Upper lobe of left lung (tissue), 6 donors: ENCODE measurements at regions not wholly inside any gene's neighbourhood (a gene's known extent, or its start where the extent isn't known, plus 50 kb on each side); places are given as distances from the start of the nearest gene placed in this dataset.

Experiments
- ATAC-seq, 2 donors: fragments of 200-7000 bp; cut with Tn5 transposase; one replicate each; pipeline ENCODE4 v1.9.1; 2022; ENCODE audit warnings: mild to moderate bottlenecking in 2 of 2, moderate library complexity in 2 of 2; ENCODE audit not compliant: low FRiP score in 2 of 2
- DNase-seq, 2 donors: peaks; one replicate each; pipeline ENCODE4 v3.0.0-alpha.2; 2019 to 2020
- H3K27ac ChIP-seq, 4 donors: fragments of 200-600 bp; sonication (generic); one replicate each; pipeline ENCODE4 v1.5.1; 2016 to 2019
- H3K27me3 ChIP-seq, 4 donors: fragments of 200-600 bp; sonication (generic); one replicate each; pipeline ENCODE4 v1.5.1; 2017 to 2019
- H3K36me3 ChIP-seq, 4 donors: fragments of 200-600 bp; sonication (generic); one replicate each; pipeline ENCODE4 v1.5.1; 2016 to 2019
- H3K4me1 ChIP-seq, 4 donors: fragments of 200-600 bp; sonication (generic); one replicate each; pipeline ENCODE4 v1.5.1; 2018 to 2019
- H3K4me3 ChIP-seq, 4 donors: fragments of 200-600 bp; sonication (generic); one replicate each; pipeline ENCODE4 v1.5.1; 2017 to 2019; ENCODE audit warnings: mild to moderate bottlenecking in 2 of 4, moderate library complexity in 1 of 4
- H3K9me3 ChIP-seq, 4 donors: fragments of 200-600 bp; sonication (generic); one replicate each; pipeline ENCODE4 v1.5.1; 2018 to 2019
- CTCF ChIP-seq, 6 experiments: fragments of 450-650 bp in 4 of 6; fragments of 200-600 bp in 2 of 6; sonication (generic) in 2 of 6; IDR thresholded peaks; one replicate each; pipeline ENCODE4 v1.5.1; 2016 to 2019; ENCODE audit warnings: antibody characterized with exemption in 6 of 6
- EP300 ChIP-seq, 4 donors: sonication (generic); formaldehyde crosslinking; IDR thresholded peaks; one replicate each; pipeline ENCODE4 v1.5.1; 2017; ENCODE audit warnings: antibody characterized with exemption in 4 of 4, control low read depth in 2 of 4
- POLR2A ChIP-seq, 4 donors: fragments of 450-650 bp; IDR thresholded peaks; one replicate each; pipeline ENCODE4 v1.5.1; 2016 to 2017; ENCODE audit warnings: antibody characterized with exemption in 4 of 4, mild to moderate bottlenecking in 2 of 4
- POLR2AphosphoS5 ChIP-seq, 2 donors: sonication (generic); formaldehyde crosslinking; IDR thresholded peaks; one replicate each; pipeline ENCODE4 v1.5.1; 2017; ENCODE audit warnings: antibody characterized with exemption in 2 of 2
- WGBS, 2 donors: methylation state at CpG; one replicate each; pipeline ENCODE4 v1.1.5; 2017 to 2018; 5-methylcytosine and 5-hydroxymethylcytosine counted together
- donor health status: DM: no; HTN: no; CAD: no; lungs with moderate emphysema.
- donor health status: DM: no; HTN: yes; CAD: no; lungs with severe emphysema.

- no peaks in the 10 kb centered on the region for H3K9me3 ChIP-seq
- TF ChIP-seq EP300 (IDR thresholded peaks at IDR 0.05) (no peak), POLR2AphosphoS5 (IDR thresholded peaks at IDR 0.05) (no peak), CTCF (IDR thresholded peaks at IDR 0.05) (no peak), POLR2A (IDR thresholded peaks at IDR 0.05) (no peak)
- WGBS, 2 donors = 74 to 81% methylated on average over 5 of the region's 5 CpGs
- H3K4me3 ChIP-seq = no peak overlapping the region
- no peaks in the 10 kb centered on the region for H3K27me3 ChIP-seq
- DNase-seq (no peak), ATAC-seq (no peak)
- no peaks in the 10 kb centered on the region for H3K4me1 ChIP-seq
- no peak overlapping the region for H3K27ac ChIP-seq
- H3K36me3 ChIP-seq = no peaks in the 10 kb centered on the region
These were observed 98.8 kb upstream of the PDE3A start for GRCh38 chr12:20269337-20270067.

DNA sequence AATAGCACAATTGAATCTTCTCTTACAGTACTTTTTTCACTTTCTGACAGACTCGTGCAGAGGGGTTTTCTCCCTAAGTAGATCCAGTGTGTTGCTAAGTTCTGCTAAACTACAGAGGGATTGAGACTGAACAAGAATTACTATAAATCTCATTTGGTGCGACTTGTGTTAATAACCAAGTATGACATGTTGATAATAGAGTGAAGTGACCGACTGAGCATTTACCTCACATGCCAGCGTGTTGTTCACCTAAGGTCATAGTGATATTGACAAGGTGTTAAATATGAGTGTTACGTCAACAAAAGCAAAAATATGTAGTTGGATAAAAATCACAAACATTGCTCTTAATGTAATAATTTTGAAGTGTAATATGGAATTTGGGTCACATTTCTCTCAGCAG, 97.8 kb upstream of the PDE3A start:
- no peak for DNase-seq
- no peaks in the 10 kb centered on the region for H3K4me1 ChIP-seq
- WGBS, 2 donors = 48 to 62% methylated on average over 5 of the region's 5 CpGs
- no peaks in the 10 kb centered on the region for H3K36me3 ChIP-seq
- no peaks in the 10 kb centered on the region for H3K9me3 ChIP-seq
- ATAC-seq = no peak
- no peak overlapping the region for H3K4me3 ChIP-seq
- H3K27ac ChIP-seq = no peak overlapping the region
- TF ChIP-seq CTCF (IDR thresholded peaks at IDR 0.05) = no peak
- TF ChIP-seq POLR2A (IDR thresholded peaks at IDR 0.05) = no peak
- TF ChIP-seq POLR2AphosphoS5 (IDR thresholded peaks at IDR 0.05) = no peak
- no peak for TF ChIP-seq EP300 (IDR thresholded peaks at IDR 0.05)
- no peaks in the 10 kb centered on the region for H3K27me3 ChIP-seq

GRCh38 chr12:20272161-20272560, 96.2 kb upstream of the PDE3A start:
- no peak for DNase-seq
- Histone ChIP-seq H3K36me3 (no peaks in the 10 kb centered on the region), H3K9me3 (no peaks in the 10 kb centered on the region), H3K4me3 (no peak overlapping the region), H3K27ac (no peak overlapping the region), H3K27me3 (no peaks in the 10 kb centered on the region), H3K4me1 (no peaks in the 10 kb centered on the region)
- WGBS, 2 donors = 97 to 100% methylated on average over 1 of the region's 1 CpG
- TF ChIP-seq CTCF (IDR thresholded peaks at IDR 0.05) (no peak), POLR2A (IDR thresholded peaks at IDR 0.05) (no peak), POLR2AphosphoS5 (IDR thresholded peaks at IDR 0.05) (no peak), EP300 (IDR thresholded peaks at IDR 0.05) (no peak)
- no peak for ATAC-seq

DNA sequence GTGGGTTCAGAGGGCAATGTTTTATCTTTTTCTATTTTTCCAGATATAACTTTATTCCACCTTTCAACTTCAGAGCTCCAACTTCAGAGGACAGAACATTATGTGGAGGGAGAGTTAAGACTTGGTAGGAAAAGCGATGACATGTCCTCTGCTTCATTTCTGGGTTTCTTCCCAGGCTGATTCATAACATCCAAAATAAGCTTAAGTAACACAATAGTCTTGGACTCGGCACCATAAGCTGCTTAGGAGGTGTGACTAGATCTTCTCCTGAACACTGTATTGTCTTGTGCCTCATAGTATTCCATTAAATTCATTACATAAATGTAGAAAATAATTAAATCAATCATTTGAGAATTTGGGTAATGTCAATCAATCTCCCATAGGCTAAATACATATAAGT, 95.5 kb upstream of the PDE3A start:
- Histone ChIP-seq H3K9me3 (no peaks in the 10 kb centered on the region), H3K27ac (no peak overlapping the region), H3K4me1 (no peaks in the 10 kb centered on the region), H3K4me3 (no peak overlapping the region), H3K27me3 (no peaks in the 10 kb centered on the region), H3K36me3 (no peaks in the 10 kb centered on the region)
- DNase-seq = no peak
- TF ChIP-seq EP300 (IDR thresholded peaks at IDR 0.05) (no peak), POLR2A (IDR thresholded peaks at IDR 0.05) (no peak), CTCF (IDR thresholded peaks at IDR 0.05) (no peak), POLR2AphosphoS5 (IDR thresholded peaks at IDR 0.05) (no peak)
- WGBS, 2 donors = 79 to 80% methylated on average over 2 of the region's 2 CpGs
- peak in 1 of 2 donors; percentile 62 for ATAC-seq

DNA sequence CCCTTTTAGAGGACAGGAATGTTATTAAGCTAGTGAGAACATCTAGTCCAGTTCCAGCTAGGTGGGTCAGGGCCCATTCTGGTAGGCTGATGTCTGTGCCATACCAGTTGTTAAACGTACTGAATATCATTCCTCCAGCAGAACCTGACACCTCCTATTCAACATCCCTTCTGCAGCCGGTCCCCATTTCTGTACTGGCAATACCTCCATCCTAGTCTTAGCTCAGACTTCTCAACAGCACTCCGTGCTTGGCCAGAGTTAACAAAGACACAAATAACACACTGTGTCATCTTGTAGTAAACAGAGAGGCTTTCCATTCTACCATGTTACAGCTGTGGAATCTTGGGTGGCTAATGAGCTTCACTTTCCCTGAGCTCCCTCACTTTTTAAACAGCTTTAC, 94.3 kb upstream of the PDE3A start:
- 49 to 60% methylated on average over 3 of the region's 3 CpGs for WGBS, 2 donors
- Histone ChIP-seq H3K36me3 (no peaks in the 10 kb centered on the region), H3K4me1 (no peaks in the 10 kb centered on the region), H3K27me3 (no peaks in the 10 kb centered on the region), H3K9me3 (no peaks in the 10 kb centered on the region), H3K27ac (no peak overlapping the region), H3K4me3 (no peak overlapping the region)
- ATAC-seq (no peak), DNase-seq (no peak)
- TF ChIP-seq POLR2A (IDR thresholded peaks at IDR 0.05) (no peak), POLR2AphosphoS5 (IDR thresholded peaks at IDR 0.05) (no peak), CTCF (IDR thresholded peaks at IDR 0.05) (no peak), EP300 (IDR thresholded peaks at IDR 0.05) (no peak)
